AG04449 (cell line): ENCODE measurements at regions not wholly inside any gene's neighbourhood (a gene's known extent, or its start where the extent isn't known, plus 50 kb on each side); places are given as distances from the start of the nearest gene placed in this dataset.

ENCODE experiments used
- CTCF ChIA-PET: fragments of 350-600 bp; formaldehyde crosslinking; extraction: SDS; loops from one replicate; lab custom pipeline; 2021; ENCODE audit warnings: antibody characterized with exemption; lab: Yijun Ruan, JAX
- POLR2A ChIA-PET: fragments of 400-600, 350-600 bp; formaldehyde crosslinking; extraction: SDS; loops from one replicate; lab custom pipeline; 2020; ENCODE audit warnings: antibody characterized with exemption, inconsistent platforms; lab: Yijun Ruan, JAX
- DNase-seq: peaks from one replicate; pipeline ENCODE4 v3.0.0-alpha.2; 2010; ENCODE audit warnings: low read depth, low spot score
- H3K4me3 ChIP-seq: 2 replicates; pipeline ENCODE4 v1.5.1; 2011; ENCODE audit warnings: low read depth, mild to moderate bottlenecking, control low read depth, low read length
- TF ChIP-seq, protein P1 (sequence below): IDR thresholded peaks from one replicate; pipeline ENCODE4 v1.5.1; 2011; ENCODE audit warnings: mild to moderate bottlenecking, moderate library complexity, low read length, control low read depth, inconsistent platforms; ENCODE audit not compliant: insufficient read depth; ENCODE audit errors: missing control alignments

- POLR2A ChIA-PET: no interaction called here
- CTCF ChIA-PET: no interaction called here
- TF ChIP-seq, protein P1, sequence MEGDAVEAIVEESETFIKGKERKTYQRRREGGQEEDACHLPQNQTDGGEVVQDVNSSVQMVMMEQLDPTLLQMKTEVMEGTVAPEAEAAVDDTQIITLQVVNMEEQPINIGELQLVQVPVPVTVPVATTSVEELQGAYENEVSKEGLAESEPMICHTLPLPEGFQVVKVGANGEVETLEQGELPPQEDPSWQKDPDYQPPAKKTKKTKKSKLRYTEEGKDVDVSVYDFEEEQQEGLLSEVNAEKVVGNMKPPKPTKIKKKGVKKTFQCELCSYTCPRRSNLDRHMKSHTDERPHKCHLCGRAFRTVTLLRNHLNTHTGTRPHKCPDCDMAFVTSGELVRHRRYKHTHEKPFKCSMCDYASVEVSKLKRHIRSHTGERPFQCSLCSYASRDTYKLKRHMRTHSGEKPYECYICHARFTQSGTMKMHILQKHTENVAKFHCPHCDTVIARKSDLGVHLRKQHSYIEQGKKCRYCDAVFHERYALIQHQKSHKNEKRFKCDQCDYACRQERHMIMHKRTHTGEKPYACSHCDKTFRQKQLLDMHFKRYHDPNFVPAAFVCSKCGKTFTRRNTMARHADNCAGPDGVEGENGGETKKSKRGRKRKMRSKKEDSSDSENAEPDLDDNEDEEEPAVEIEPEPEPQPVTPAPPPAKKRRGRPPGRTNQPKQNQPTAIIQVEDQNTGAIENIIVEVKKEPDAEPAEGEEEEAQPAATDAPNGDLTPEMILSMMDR: no peak
- DNase-seq: no peak
- no peak overlapping the region for H3K4me3 ChIP-seq
Measured at GRCh38 chr6:133062696-133063306, 178.4 kb upstream of the EYA4 start.

DNA sequence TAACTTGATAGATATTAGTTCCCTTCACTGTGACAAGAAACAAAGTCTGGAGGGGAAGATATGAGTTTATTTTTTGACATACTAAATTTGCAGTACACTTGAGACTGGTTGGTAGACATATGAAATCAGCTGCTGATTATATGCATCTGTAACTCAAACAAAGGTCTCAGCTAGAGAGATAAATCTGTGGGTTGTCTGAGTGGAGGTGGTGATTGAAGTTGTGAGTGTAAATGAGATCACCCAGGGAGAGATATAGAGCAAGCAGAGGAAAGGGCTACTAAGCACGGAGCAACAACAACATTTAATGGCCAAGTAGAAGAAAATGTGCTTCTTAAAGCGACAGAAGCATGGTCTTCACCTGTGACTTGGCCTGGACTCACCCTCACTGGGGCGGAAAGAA lies 173.2 kb upstream of the EYA4 start:
- H3K4me3 ChIP-seq: no peak overlapping the region
- ChIA-PET POLR2A (no interaction called here), CTCF (no interaction called here)
- no peak for DNase-seq
- TF ChIP-seq, protein P1: no peak

DNA sequence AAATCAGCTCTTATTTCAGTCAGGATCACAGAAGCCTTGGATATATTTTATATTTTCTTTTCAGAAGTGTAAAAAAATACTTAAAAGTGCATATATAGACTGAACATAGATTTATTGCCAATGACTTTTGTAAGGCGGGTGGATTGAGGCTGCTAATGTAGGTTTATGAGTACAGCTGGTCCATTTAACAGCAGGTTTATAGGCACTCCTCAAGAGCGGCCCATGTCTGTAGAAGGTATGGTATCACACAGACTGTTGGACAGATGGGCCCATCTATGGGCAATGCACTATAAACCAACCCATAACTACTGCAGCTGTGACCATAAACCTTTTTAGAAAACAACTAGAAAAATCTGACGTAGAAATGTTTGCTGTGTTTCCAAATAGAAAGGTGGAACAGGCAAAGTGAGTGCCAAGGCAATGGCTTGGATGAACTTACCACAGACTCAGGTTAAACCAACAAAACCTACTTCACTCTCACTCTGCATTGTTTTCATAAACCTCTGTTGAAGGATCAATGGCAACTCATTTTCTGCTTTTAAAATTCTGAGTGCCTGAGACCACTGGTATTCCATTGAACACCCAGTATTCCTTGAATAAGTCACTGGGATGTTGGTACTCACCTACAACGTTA lies 170.6 kb upstream of the EYA4 start:
- TF ChIP-seq, protein P1: no peak
- ChIA-PET CTCF (no interaction called here), POLR2A (no interaction called here)
- no peak for DNase-seq
- no peak overlapping the region for H3K4me3 ChIP-seq

DNA sequence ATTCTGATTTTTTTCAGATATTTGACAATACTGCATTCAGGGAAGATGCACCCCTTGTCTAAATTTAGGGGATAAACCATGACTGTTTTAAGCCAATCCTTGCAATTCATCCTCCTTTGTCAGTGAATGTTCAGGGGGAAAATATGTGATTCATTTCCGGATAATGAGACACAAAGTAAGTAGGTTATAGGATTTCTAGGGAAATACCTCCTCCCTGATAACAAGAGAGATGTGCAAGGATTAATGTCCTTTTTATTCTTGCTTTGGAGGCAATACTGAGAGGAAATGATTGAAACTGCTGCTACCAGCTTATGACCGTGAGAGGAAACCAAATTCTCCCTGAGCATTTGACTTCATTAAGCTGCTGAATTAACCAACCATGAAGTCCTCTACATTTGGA lies 161.3 kb upstream of the EYA4 start:
- H3K4me3 ChIP-seq: no peak overlapping the region
- CTCF ChIA-PET: no interaction called here
- no peak for DNase-seq
- TF ChIP-seq, protein P1: no peak
- POLR2A ChIA-PET: no interaction called here

DNA sequence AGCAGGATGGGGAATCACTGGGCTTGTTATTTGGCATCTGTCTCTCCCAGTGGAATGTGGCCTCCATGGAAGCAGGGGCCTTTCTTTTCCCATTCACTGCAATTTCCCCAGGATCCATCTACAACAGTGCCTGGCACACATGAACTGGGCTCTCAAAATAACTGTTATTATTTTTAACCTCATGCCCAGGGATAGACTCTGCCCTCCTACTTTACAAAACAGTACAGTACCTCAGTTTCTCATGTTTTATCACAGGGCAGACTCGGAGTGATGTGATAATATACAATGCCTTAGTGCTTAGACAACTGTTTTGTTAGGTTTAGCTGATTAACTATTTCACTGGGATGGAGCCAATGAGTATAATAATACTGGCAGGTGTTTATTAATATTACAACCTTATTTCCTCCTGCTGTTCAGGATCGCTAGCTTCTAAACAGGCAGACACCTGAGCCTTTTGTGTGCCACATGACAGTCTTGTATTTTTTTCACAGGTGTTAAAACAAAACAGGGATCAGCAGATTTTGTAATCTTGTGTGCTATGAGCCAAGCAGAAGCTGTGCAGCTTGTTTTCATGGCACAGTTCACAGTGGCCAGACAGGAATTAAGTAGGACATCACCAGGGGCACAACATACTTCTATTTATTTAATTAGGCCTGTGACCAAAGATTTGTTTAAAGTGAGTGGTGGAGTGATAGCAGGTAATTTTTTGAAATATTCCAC lies 157.7 kb upstream of the EYA4 start:
- no peak for DNase-seq
- H3K4me3 ChIP-seq: no peak overlapping the region
- TF ChIP-seq, protein P1: no peak
- CTCF ChIA-PET: no interaction called here
- POLR2A ChIA-PET: no interaction called here

GRCh38 chr6:133085471-133085870 lies 155.7 kb upstream of the EYA4 start:
- H3K4me3 ChIP-seq: no peak overlapping the region
- TF ChIP-seq, protein P1: no peak
- CTCF ChIA-PET: no interaction called here
- POLR2A ChIA-PET: no interaction called here
- DNase-seq: no peak
